GM12874 (cell line): ENCODE measurements at regions not wholly inside any gene's neighbourhood (a gene's known extent, or its start where the extent isn't known, plus 50 kb on each side); places are given as distances from the start of the nearest gene placed in this dataset.

Experiments used
- CTCF ChIP-seq: IDR thresholded peaks from 2 replicates; pipeline ENCODE4 v1.5.1; 2011; ENCODE audit warnings: low read depth, mild to moderate bottlenecking, control low read depth, low read length, moderate library complexity; ENCODE audit not compliant: insufficient read depth

GRCh38 chr4:74845834-74846233, 51.5 kb upstream of the BTC start:
- TF ChIP-seq CTCF = no peak
